Breast epithelium (tissue), 3 donors: ENCODE measurements at regions not wholly inside any gene's neighbourhood (a gene's known extent, or its start where the extent isn't known, plus 50 kb on each side); places are given as distances from the start of the nearest gene placed in this dataset.

Experiments used
- POLR2AphosphoS5 ChIP-seq, 3 donors: sonication (generic); formaldehyde crosslinking; IDR thresholded peaks; one replicate each; pipeline ENCODE4 v1.6.1; 2017; ENCODE audit warnings: antibody characterized with exemption in 3 of 3
- TF ChIP-seq, protein P1 (sequence below), 3 donors: fragments of 450-650 bp; IDR thresholded peaks; one replicate each; pipeline ENCODE4 v1.5.1; 2016 to 2017; ENCODE audit warnings: antibody characterized with exemption in 3 of 3, mild to moderate bottlenecking in 3 of 3, moderate library complexity in 3 of 3

DNA sequence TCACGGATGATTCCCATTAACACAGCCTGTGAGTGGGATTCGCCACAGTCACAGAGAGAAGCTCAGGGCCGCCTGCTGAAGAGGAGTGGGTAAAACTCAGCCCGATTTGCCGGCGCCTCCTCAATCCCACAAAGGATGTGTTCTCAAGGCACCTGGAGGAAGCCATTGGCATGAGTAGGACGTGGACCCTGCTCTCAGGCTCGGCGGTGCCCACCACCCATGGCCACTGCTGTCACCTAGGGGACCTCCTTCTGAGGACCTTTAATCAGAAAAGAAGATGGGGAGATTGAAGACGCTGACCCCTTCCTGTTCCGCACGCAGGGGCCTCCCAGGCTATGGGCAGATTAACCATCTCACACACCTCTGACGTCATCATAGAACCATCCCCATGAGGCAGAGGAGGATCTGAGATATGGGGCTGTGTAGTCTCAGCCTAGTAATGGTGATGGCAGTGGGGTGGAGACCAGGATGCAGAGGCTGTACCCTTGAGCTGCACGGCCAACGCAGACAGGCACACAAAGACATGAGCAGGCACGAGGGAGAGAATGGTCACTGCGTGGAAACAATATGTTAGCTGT lies 571.8 kb downstream of the BRD1 start:
- TF ChIP-seq, protein P1, sequence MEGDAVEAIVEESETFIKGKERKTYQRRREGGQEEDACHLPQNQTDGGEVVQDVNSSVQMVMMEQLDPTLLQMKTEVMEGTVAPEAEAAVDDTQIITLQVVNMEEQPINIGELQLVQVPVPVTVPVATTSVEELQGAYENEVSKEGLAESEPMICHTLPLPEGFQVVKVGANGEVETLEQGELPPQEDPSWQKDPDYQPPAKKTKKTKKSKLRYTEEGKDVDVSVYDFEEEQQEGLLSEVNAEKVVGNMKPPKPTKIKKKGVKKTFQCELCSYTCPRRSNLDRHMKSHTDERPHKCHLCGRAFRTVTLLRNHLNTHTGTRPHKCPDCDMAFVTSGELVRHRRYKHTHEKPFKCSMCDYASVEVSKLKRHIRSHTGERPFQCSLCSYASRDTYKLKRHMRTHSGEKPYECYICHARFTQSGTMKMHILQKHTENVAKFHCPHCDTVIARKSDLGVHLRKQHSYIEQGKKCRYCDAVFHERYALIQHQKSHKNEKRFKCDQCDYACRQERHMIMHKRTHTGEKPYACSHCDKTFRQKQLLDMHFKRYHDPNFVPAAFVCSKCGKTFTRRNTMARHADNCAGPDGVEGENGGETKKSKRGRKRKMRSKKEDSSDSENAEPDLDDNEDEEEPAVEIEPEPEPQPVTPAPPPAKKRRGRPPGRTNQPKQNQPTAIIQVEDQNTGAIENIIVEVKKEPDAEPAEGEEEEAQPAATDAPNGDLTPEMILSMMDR (IDR thresholded peaks at IDR 0.05), result no peak
- TF ChIP-seq POLR2AphosphoS5 (IDR thresholded peaks at IDR 0.05), result no peak
